GM19240 (cell line): ENCODE measurements at regions not wholly inside any gene's neighbourhood (a gene's known extent, or its start where the extent isn't known, plus 50 kb on each side); places are given as distances from the start of the nearest gene placed in this dataset.
"Not testable (repeated sequence)": the region's sequence is repeated elsewhere in the genome, so short reads cannot be mapped to it uniquely, and the experiment has no call there.

Source experiments
- DNase-seq: peaks from one replicate; pipeline ENCODE4 v3.0.0; 2011; ENCODE audit warnings: low spot score; ENCODE audit not compliant: insufficient read length

DNA sequence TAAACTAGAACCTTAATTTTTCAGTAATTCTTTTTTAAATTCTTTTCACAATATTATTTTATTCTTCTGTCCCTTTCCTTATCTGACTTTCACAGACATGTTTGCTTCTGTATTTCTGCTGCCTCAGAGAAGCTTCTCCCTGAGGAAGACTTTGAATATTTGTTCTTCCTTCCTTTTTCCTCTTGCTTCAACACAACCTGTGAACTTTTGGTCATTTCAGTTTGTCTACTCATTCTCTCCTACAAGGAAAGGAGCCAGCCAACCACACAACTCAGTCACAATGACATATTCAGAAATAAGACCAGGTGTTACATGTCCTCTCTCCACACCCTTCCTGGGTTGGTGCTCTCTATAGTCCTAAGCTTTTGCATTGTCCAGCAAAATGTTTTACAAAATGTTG is 310.4 kb downstream of the TFAP2B start:
- DNase-seq: no peak

DNA sequence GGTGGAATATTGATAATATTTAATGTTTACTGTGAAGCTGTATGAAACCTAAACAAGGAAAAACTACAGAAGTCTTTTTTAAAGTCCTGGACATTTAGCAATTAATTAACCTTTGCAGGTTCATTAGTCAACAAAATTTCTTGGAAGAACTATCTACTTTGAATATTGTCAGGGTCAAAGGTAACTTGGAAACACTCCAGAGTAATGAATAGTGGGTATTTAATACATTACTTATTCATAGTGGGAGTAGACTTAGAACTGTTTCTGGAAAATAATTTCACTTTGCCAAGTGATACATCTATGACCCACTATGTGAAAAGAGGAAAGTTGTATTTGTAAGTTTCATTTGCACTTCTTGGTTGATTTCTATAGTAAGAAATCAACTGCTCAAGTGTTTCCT is 319.1 kb downstream of the TFAP2B start:
- no peak for DNase-seq

DNA sequence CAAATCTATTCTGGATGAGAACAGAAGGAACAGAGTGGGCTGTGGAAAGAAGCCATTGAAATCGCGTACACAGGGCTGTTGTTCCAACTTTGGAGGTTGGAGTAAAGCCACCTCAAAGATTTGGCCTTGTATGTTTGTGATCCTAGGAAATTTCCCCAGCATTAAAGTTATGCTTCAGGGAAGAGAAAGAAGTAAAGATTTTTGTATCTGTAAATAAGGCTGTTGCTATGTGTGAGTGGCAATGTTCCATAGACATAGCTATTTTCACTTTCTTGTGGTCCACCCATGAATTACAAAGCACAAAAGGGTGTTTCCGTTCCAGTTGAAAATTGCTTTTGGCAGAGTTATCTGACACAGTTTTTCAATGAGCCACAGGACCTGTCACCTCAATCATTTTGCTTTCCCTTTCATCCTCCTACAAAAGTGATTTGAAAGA is 321.3 kb downstream of the TFAP2B start:
- DNase-seq: no peak

DNA sequence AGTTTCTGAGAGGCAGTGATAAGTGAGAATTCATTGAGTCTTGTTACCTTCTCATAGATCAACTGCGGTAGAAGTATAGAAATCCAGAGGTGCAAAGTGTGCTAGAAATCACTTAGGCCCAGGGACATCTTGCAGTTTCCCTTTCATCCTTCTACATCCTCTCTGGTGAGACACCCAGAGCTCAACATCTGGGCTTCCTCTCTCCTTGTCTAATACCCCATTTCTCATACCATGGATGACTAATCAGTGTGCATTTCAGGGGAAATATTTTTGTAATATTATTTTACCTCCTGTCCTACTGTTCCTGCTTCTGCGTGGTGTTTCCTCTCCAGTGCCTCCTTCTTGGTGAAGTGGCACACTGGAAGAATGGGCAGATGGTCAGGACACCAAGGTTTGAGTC is 322.4 kb downstream of the TFAP2B start:
- DNase-seq: no peak

DNA sequence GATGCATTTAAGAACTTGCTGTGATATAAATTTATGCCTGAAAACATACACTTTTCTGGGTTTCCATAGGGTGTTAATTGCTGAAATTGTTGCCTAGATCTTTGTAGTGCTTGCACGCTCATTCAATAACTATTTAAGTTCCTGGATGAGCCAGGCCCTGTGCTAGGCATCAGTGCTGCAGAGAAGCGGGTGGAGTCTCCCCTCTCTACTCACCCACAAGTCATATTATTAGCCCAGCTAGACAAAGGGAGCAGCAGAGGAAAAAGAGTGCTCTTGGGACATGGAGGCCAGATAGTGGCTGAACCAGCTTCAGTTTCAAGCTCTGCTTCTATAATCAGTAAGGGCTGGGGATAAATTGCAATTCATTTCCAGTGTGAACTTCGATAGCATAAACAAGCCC is 329.1 kb downstream of the TFAP2B start:
- no peak for DNase-seq

DNA sequence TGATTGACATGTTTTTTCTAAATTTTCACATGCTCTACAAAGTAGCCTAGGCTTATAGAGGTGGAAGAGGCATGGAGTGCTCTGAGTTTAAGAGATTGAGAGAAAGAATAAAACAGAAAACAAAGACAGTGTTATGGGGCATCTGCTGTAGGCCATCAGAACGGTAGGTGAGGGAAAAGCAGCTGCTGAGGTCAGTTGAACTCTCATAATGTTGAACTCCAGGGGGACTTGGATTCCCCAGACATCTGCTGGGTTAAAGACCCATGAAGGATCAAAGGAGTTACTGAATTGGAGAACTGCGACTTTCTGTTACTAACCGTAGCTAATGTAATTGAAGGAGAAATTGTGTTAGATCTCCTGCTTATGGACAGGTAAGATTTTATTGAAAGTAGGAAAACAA is 333.9 kb downstream of the TFAP2B start:
- no peak for DNase-seq

DNA sequence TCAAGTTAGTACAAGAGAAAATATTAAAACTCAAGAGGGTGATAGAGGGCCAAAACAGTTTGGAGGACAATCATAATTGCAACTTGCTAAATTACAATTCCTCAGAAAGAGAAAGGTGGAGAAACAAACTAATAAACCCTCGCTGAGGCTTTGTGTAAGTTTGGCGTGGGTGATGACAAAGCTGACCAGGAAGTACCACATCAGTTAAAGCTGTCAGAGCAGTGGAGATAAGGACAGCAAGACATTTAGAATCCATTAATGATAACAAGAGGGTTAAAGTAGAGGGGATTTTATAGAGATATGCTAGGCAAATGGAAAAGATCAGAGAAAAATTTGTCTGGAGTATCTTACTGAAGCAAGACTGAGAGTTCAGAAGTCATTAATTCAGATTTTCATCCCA is 334.4 kb downstream of the TFAP2B start:
- no peak for DNase-seq

DNA sequence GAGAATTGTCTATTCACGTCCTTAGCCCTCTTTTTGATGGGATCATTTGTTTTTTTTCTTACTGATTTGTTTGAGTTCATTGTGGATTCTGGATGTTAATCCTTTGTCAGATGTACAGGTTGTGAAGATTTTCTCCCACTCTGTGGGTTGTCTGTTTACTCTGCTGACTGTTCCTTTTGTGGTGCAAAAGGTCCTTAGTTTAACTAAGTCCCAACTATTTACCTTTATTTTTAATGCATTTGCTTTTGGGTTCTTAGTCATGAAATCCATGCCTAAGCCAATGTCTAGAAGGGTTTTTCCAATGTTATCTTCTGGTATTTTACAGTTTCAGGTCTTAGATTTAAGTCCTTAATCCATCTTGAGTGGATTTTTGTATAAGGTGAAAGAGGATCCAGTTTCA is 336.3 kb downstream of the TFAP2B start:
- not testable (repeated sequence) for DNase-seq

DNA sequence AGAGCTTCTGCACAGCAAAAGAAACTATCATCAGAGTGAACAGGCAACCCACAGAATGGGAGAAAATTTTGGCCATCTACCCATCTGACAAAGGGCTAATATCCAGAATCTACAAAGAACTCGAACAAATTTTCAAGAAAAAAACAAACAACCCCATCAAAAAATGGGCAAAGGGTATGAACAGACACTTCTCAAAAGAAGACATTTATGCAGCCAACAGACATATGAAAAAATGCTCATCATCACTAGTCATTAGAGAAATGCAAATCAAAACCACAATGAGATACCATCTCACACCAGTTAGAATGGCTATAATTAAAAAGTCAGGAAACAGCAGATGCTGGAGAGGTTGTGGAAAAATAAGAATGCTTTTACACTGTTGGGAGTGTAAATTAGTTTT is 340.6 kb downstream of the TFAP2B start:
- DNase-seq: not testable (repeated sequence)

DNA sequence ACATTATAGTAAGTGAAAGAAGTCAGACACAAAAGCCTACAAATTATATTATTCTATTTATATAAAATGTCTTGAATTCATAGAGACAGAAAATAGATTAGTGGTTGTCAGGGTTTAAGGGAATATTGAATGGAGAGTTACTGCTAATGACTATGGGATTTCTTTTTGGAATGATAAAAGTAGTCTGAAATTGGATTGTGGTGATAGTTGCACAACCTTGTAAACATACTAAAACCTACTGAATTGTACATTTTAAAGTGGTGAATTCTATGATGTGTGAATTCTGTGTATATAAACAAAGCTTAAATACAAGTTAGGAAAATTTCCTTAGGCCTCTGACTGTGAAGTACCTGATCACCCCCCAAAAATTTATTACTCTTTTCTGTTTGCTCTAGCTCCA is 343.1 kb downstream of the TFAP2B start:
- no peak for DNase-seq

DNA sequence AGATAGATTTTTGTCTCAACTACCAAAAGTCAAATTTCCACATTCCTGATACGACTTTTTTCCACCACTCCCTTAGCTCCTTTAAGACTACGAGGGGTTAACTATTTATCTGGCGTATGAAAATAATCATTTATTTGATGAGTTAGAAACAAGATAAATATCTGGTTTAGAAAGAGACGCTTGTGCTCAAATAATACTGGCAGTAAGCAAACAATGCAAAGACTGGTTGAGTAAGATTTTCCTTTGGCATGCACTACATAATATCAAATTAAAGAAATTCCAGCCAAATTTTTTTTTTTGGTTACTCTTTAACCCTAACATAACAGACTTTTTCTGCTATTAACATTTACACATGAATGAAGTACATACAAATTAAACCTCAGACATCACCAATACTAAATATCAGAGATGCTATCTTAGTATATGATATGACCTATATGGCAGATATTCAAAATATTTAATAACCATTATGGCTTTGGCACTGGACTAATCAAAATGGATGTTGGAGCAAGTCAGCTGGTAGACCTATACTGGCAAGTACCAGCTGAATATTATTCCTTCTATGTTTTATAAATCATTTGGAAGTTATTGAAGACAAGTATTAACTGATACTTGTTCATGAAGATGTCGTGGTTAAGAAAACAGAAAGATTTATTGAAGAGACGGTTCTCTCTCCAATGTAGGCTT is 345.3 kb downstream of the TFAP2B start:
- DNase-seq: no peak

DNA sequence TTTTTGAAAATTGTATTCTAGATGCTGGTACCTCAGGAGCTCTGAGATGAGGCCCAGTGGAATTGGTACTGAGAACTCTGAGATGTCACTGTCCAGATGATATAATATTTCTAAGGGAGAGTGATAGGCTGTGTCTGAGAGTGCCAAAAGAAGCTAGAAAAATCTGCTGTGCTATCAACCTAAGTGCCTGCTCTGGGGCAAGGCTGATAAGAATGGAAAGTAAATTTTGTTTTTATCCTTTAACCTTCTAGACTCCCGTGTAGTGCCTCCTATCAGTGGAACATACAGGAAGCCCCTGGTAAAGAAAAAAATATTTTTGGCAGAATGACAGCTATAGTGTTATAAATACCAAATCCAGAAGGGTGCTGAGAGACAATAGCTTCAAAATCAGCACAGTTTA is 348.2 kb downstream of the TFAP2B start:
- no peak for DNase-seq

DNA sequence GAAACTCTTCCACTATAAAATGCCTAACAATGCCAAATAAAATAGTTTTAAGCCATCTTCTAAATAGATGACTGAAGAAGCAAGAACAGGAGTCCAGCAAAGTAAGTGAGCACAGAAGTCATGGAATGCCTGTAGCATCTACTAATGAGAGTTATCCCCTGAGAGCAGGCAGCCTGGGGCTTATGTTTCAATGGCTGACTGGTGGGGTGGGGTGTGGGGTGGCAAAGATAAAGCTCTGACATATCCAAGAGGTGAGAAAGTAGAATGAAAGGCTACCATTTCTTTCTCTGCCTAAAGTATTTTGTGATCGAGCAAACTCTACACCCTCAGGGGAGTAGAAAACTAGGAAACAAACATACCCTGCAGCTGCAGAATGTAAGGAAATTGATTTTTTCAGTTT is 348.8 kb downstream of the TFAP2B start:
- DNase-seq: no peak

DNA sequence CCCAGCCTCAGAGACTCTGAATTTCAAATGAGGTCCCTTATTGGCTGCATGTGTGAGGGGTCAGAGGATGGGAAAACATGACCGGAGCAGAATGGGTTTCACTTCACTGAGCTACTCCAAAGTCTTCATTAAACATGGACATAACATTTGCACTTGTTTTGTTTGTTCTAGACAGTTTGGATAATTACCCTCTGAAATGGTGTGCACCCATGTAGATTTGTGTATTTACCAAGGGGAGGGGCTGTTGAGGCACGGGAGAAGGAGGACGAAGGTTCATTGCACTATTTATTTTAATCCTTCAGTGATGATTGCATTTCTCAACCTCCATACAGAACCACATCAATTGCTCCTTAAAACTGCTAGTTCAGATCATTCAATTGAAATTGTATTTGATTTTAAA is 364.2 kb downstream of the TFAP2B start:
- DNase-seq: no peak

DNA sequence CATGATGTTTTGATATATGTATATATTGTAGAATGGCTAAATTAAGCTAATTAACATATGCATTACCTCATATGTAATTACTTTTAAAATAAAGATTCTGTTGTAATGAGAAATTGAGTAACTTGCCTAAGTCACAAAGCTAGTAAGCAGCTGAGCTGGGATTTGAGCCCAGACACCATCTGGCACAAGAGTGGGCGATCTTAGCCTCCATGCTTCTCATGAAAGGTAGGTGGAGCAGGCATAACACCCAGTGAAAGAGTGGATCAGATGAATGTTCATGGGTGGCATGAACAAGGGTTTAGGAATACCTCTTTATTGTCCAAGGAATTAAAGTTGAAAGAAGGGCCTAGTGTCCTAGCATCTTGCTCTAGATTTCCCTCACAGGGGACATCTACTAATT is 365.4 kb downstream of the TFAP2B start:
- DNase-seq: no peak

DNA sequence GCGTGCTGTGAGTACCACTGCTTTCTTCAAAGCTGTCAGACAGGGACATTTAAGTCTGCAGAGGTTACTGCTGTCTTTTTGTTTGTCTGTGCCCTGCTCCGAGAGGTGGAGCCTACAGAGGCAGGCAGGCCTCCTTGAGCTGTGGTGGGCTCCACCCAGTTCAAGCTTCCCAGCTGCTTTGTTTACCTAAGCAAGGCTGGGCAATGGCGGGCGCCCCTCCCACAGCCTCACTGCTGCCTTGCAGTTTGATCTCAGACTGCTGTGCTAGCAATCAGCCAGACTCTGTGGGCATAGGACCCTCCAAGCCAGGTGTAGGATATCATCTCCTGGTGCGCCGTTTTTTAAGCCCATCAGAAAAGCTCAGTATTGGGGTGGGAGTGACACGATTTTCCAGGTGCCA is 374.5 kb downstream of the TFAP2B start:
- DNase-seq: not testable (repeated sequence)

DNA sequence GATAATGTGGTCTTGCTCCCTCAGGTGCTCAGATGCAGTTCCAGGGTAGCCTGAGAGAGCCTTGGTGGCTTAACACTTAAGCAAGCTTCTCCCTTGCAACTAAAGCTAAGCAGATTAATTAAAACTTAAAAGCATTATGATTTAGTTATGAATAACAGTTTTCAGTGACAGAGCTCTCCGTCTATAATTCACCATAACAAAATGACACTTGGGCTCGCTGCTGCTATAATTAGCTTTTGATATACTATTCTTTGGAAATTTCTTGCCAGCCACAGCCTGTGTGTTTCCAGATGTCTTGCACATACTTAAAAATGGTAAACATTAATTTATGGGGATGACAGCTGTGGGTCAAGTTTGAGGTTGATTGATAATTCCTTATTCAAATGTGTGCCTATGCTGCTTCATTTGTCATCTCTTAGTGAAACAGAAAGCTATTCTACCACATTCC is 380.5 kb downstream of the TFAP2B start:
- no peak for DNase-seq

DNA sequence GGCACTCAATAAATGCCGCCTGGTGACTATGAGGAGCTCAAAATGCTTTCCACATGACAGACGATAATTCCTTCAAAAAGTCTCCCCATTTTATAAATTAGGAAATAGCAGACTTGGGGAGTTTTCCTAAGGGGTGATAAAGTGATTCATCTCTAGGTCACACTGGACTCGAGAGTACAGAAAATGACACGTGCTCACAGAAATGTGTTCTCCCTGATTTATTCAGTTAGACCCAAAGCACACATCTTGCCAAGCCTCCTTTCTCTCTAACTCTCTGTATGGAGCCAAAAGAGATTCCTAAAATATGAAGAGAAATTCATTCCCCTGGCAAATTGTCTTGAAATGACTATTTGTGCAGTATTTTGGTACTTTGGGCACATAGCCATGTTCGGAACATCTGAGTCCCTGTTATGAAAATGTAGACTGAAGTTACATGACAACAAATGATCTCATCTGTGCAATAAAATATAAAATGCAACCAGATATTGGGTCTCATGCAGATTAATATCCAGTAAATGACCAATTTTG is 381.1 kb downstream of the TFAP2B start:
- DNase-seq: no peak

DNA sequence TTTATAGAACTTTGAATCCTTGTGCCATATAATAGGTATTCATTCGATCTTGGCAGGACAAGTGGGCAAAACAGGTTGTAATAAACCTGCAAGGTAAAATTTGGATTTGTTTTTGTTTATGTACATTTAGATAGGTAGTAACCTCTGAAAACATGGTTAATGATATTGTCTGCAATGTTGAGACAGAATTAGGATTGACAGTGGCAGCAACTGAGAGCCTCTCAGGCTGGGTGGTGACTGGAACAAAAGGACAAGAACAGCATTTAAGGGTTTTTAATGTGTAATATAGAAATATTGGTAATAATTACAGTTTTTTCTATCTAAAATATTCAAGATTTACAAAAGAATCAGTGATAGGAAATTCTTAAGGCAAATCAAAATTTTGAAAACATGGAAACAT is 382.0 kb downstream of the TFAP2B start:
- DNase-seq: no peak

DNA sequence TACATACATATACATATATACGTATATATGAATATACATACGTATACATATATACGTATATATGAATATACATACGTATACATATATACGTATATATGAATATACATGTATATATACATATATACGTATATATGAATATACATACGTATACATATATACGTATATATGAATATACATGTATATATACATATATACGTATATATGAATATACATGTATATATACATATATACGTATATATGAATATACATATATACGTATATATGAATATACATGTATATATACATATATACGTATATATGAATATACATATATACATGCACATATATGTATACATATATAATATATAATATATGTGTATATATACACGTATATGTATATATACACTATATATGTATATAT is 384.0 kb downstream of the TFAP2B start:
- DNase-seq: not testable (repeated sequence)

DNA sequence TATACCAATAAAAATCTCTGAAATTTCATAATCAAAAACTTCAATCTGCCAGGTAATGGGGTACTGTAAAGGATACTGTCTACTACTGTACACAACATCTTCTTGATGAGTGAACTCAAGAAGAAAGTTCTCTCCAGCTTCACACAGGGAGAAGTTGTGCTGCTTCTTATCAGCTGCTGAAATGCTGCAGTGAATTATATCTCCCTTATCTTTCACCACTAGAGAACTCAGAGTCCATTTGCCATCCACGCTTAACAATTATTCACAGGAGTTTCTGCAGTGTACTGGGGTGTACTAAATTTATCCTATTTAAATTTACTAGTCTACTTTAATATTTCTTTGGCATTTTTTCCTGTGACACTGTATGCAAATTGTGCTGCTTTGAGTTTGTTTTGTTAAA is 384.8 kb downstream of the TFAP2B start:
- no peak for DNase-seq

DNA sequence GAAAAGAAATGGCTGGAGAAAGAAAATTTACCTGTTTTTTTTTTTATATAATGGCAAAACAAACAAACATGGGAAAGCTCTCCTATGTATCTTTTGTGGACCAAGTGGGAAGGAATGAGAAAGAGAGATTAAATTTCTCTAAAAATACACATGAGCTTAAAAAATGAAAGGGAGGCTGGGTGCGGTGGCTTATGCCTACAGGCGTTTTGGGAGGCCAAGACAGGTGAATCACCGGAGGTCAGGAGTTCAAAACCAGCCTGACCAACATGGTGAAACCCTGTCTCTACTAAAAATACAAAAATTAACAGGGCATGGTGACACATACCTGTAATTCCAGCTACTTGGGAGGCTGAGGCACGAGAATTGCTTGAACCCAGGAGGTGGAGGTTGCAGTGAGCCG is 388.0 kb downstream of the TFAP2B start:
- not testable (repeated sequence) for DNase-seq

DNA sequence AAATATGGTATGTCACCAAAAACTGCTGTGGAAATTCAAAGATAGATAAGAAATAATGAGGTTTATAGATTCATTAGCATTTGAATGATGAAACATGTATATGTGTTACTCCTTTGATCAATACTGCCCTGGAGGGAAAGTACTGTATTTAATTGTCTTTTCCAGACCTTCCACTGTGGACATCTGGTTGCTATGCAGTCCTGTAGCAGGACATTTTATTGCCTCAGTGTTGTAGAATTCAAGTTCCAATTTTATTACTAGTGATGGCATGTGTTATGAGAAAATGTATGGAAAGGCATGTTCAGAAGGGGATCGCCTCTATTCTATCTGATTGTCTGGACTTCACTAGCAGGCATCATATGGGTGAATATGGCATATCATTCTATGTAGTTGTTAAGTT is 391.0 kb downstream of the TFAP2B start:
- DNase-seq: no peak

DNA sequence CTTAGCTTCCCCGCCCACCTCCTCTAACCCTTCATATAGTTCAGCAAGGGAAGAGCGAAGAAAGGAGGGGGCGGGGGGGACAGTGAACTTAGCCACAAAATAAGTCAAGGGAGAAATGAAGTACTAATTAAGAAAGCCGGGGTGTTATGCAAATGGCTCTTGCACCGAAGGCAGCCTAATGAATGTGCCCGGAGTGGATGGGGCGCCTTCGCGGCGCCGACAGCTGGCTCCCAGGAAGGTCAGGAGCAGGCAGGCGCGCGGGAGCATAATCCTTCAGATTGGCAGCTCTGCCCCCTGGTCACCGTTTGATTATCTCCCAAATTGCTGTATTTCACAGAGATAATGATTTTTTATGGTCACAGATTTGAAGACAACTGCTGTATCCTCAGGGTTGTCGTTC is 395.1 kb downstream of the TFAP2B start:
- no peak for DNase-seq
